ENCODE measurements at regions not wholly inside any gene's neighbourhood (a gene's known extent, or its start where the extent isn't known, plus 50 kb on each side); places are given as distances from the start of the nearest gene placed in this dataset.

GRCh38 chr2:8009010-8009597, 672.8 kb upstream of the ID2 start:
- no peak for ATAC-seq
- no peak for DNase-seq (ENCODE audit: low spot score)

- no peak for ATAC-seq
- no peak for DNase-seq (ENCODE audit: low spot score)
These were observed 665.8 kb upstream of the ID2 start for GRCh38 chr2:8015848-8016600.

- ATAC-seq: no peak
- DNase-seq (ENCODE audit: low spot score): no peak
These were observed 665.2 kb upstream of the ID2 start for GRCh38 chr2:8016688-8017087.

GRCh38 chr2:8018956-8019355, 662.9 kb upstream of the ID2 start:
- DNase-seq (ENCODE audit: low spot score): no peak
- ATAC-seq: no peak

- DNase-seq (ENCODE audit: low spot score) (no peak), ATAC-seq (no peak)
These were observed 661.9 kb upstream of the ID2 start for GRCh38 chr2:8019934-8020333.

GRCh38 chr2:8021921-8022320, 659.9 kb upstream of the ID2 start:
- no peak for DNase-seq (ENCODE audit: low spot score)
- ATAC-seq: no peak

GRCh38 chr2:8022908-8023640, 658.8 kb upstream of the ID2 start:
- DNase-seq (ENCODE audit: low spot score) (no peak), ATAC-seq (no peak)

GRCh38 chr2:8024506-8024905, 657.4 kb upstream of the ID2 start:
- ATAC-seq (no peak), DNase-seq (ENCODE audit: low spot score) (no peak)

GRCh38 chr2:8026381-8026780, 655.5 kb upstream of the ID2 start:
- ATAC-seq: no peak
- DNase-seq (ENCODE audit: low spot score): no peak

GRCh38 chr2:8027387-8027786, 654.5 kb upstream of the ID2 start:
- ATAC-seq (no peak), DNase-seq (ENCODE audit: low spot score) (no peak)

GRCh38 chr2:8028036-8028435, 653.8 kb upstream of the ID2 start:
- DNase-seq (ENCODE audit: low spot score) (no peak), ATAC-seq (no peak)

GRCh38 chr2:8028436-8028835, 653.4 kb upstream of the ID2 start:
- no peak for DNase-seq (ENCODE audit: low spot score)

GRCh38 chr2:8028981-8029380, 652.9 kb upstream of the ID2 start:
- ATAC-seq (no peak), DNase-seq (ENCODE audit: low spot score) (no peak)

More at GRCh38 chr2:8028436-8028835, 653.4 kb upstream of the ID2 start:
- no peak for ATAC-seq

- DNase-seq (ENCODE audit: low spot score): no peak
- ATAC-seq: no peak
These were observed 651.1 kb upstream of the ID2 start for GRCh38 chr2:8030573-8031303.

GRCh38 chr2:8031370-8031769, 650.5 kb upstream of the ID2 start:
- no peak for ATAC-seq
- no peak for DNase-seq (ENCODE audit: low spot score)

- ATAC-seq: no peak
- DNase-seq (ENCODE audit: low spot score): no peak
These were observed 648.2 kb upstream of the ID2 start for GRCh38 chr2:8033546-8034096.

GRCh38 chr2:8036366-8036765, 645.5 kb upstream of the ID2 start:
- no peak for DNase-seq (ENCODE audit: low spot score)

GRCh38 chr2:8039732-8040131, 642.1 kb upstream of the ID2 start:
- ATAC-seq: no peak
- no peak for DNase-seq (ENCODE audit: low spot score)

More at GRCh38 chr2:8036366-8036765, 645.5 kb upstream of the ID2 start:
- ATAC-seq: no peak

GRCh38 chr2:8043295-8043694, 638.6 kb upstream of the ID2 start:
- no peak for ATAC-seq
- DNase-seq (ENCODE audit: low spot score): no peak

- no peak for ATAC-seq
- DNase-seq (ENCODE audit: low spot score): no peak
These were observed 637.7 kb upstream of the ID2 start for GRCh38 chr2:8044046-8044594.

GRCh38 chr2:8045081-8045614, 636.7 kb upstream of the ID2 start:
- DNase-seq (ENCODE audit: low spot score): no peak
- no peak for ATAC-seq
